ENCODE measurements at regions not wholly inside any gene's neighbourhood (a gene's known extent, or its start where the extent isn't known, plus 50 kb on each side); places are given as distances from the start of the nearest gene placed in this dataset.

GRCh38 chr13:37491661-37492060, 106.9 kb downstream of the POSTN start:
- H3K9me3 ChIP-seq (ENCODE audit: control insufficient read depth, insufficient read depth, low read length), result no peaks in the 10 kb centered on the region

DNA sequence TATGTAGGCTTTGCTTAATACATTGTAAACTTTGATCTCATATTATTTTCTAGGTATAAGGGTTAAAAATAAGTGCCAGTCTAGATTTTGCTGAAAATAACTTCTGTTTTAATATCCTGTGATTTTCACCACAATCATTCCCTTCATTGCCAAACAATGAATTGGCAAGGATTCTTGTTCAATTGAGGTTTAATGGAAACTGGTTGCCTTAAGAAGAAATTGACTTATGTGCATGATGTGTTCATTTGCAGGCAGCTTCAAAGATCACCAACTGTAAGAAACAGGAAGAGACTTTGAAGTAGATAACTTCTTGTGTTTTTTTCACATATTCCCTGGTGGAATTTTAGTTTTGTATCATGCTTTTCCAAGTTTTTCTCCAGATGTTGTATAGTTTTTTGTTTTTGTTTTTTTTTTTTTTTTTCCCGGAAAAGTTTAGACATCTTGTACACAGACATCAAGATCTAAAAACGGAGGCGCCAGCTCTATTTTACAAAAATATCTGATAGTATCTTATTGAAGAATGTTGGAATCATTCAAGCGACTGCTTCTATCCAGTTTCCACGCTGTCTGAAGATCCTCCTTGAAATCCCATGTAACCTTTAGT, 108.3 kb downstream of the POSTN start:
- no peak overlapping the region for H3K27ac ChIP-seq (ENCODE audit: low read depth, low read length)
- no peak overlapping the region for H3K4me3 ChIP-seq (ENCODE audit: low read depth, low read length)
- no peaks in the 10 kb centered on the region for H3K27me3 ChIP-seq (ENCODE audit: control insufficient read depth, insufficient read depth, low read length)
- no peaks in the 10 kb centered on the region for H3K9me3 ChIP-seq (ENCODE audit: control insufficient read depth, insufficient read depth, low read length)
- no peaks in the 10 kb centered on the region for H3K4me1 ChIP-seq (ENCODE audit: control insufficient read depth, insufficient read depth, low read length)
- WGBS (ENCODE audit: insufficient coverage), result no CpG with 5 or more reads among the region's 5 CpGs
- H3K36me3 ChIP-seq (ENCODE audit: control insufficient read depth, insufficient read depth, low read length), result no peaks in the 10 kb centered on the region
- DNase-seq (ENCODE audit: low read depth in 4 of 6, low spot score in 6 of 6), result no peak

More at GRCh38 chr13:37491661-37492060, 106.9 kb downstream of the POSTN start:
- no peak for DNase-seq (ENCODE audit: low read depth in 4 of 6, low spot score in 6 of 6)
- H3K4me3 ChIP-seq (ENCODE audit: low read depth, low read length), result no peak overlapping the region
- H3K27me3 ChIP-seq (ENCODE audit: control insufficient read depth, insufficient read depth, low read length), result no peaks in the 10 kb centered on the region
- H3K36me3 ChIP-seq (ENCODE audit: control insufficient read depth, insufficient read depth, low read length), result no peaks in the 10 kb centered on the region
- H3K27ac ChIP-seq (ENCODE audit: low read depth, low read length), result no peak overlapping the region
- H3K4me1 ChIP-seq (ENCODE audit: control insufficient read depth, insufficient read depth, low read length), result no peaks in the 10 kb centered on the region
- WGBS (ENCODE audit: insufficient coverage), result 67% methylated on average over 3 of the region's 3 CpGs

GRCh38 chr13:37488726-37489125, 109.8 kb downstream of the POSTN start:
- no peak for DNase-seq (ENCODE audit: low read depth in 4 of 6, low spot score in 6 of 6)
- Histone ChIP-seq H3K27ac (ENCODE audit: low read depth, low read length) (no peak overlapping the region), H3K4me3 (ENCODE audit: low read depth, low read length) (no peak overlapping the region), H3K27me3 (ENCODE audit: control insufficient read depth, insufficient read depth, low read length) (no peaks in the 10 kb centered on the region), H3K4me1 (ENCODE audit: control insufficient read depth, insufficient read depth, low read length) (no peaks in the 10 kb centered on the region), H3K36me3 (ENCODE audit: control insufficient read depth, insufficient read depth, low read length) (no peaks in the 10 kb centered on the region), H3K9me3 (ENCODE audit: control insufficient read depth, insufficient read depth, low read length) (no peaks in the 10 kb centered on the region)

DNA sequence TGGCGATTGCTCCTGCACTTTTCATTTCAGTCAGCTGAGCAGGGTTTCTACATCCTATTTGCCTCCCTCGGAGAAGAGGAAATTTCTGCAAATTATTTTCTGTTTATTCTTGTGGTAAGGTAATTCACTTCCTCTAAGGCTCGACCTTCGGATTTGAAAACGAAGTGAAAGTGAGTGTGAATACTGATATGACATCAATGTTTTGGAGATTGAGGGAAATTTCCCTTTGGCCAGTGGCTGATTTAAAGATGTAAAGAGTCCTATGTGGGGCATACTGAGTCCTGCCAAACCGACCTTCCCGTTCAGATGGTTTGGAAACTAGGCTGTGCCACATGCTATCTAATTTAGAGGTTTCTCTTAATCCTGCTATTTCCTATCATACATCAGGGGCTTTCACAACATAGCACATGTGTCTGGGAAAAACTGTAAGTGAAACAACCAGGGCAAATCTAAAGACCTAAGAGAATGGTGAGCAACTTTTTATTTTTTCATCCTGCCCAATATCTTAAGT, 112.3 kb downstream of the POSTN start:
- no peaks in the 10 kb centered on the region for H3K27me3 ChIP-seq (ENCODE audit: control insufficient read depth, insufficient read depth, low read length)
- H3K27ac ChIP-seq (ENCODE audit: low read depth, low read length), result no peak overlapping the region
- H3K4me3 ChIP-seq (ENCODE audit: low read depth, low read length), result no peak overlapping the region
- peak in 1 of 6 donors; percentile 45 for DNase-seq (ENCODE audit: low read depth in 4 of 6, low spot score in 6 of 6)
- WGBS (ENCODE audit: insufficient coverage), result 82% methylated on average over 3 of the region's 7 CpGs
- H3K9me3 ChIP-seq (ENCODE audit: control insufficient read depth, insufficient read depth, low read length), result no peaks in the 10 kb centered on the region
- H3K36me3 ChIP-seq (ENCODE audit: control insufficient read depth, insufficient read depth, low read length), result no peaks in the 10 kb centered on the region
- no peaks in the 10 kb centered on the region for H3K4me1 ChIP-seq (ENCODE audit: control insufficient read depth, insufficient read depth, low read length)

GRCh38 chr13:37485756-37486155, 112.8 kb downstream of the POSTN start:
- no peaks in the 10 kb centered on the region for H3K4me1 ChIP-seq (ENCODE audit: control insufficient read depth, insufficient read depth, low read length)
- H3K36me3 ChIP-seq (ENCODE audit: control insufficient read depth, insufficient read depth, low read length), result no peaks in the 10 kb centered on the region
- no peaks in the 10 kb centered on the region for H3K27me3 ChIP-seq (ENCODE audit: control insufficient read depth, insufficient read depth, low read length)
- DNase-seq (ENCODE audit: low read depth in 4 of 6, low spot score in 6 of 6), result no peak
- H3K27ac ChIP-seq (ENCODE audit: low read depth, low read length), result no peak overlapping the region
- H3K9me3 ChIP-seq (ENCODE audit: control insufficient read depth, insufficient read depth, low read length), result no peaks in the 10 kb centered on the region
- no peak overlapping the region for H3K4me3 ChIP-seq (ENCODE audit: low read depth, low read length)

DNA sequence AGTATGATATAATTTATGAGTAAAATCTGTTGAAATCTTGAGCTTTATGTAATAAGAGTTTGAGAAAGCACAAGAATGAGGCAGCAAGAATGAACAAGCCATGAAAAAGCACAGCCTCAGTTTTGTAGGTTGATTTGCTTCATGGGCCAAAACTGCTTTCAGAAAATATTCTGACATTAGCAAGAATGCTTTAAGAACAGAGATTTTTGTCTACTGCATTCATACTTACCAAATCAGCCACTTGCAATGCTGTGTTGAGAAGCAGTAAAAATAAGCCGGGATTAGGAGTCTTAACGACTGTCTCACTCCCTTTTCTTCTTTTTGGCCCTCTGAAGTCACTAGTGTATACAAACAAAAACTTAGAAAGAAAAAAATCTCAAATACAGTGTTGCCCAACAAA, 114.5 kb downstream of the POSTN start:
- Histone ChIP-seq H3K27me3 (ENCODE audit: control insufficient read depth, insufficient read depth, low read length) (no peaks in the 10 kb centered on the region), H3K27ac (ENCODE audit: low read depth, low read length) (no peak overlapping the region), H3K36me3 (ENCODE audit: control insufficient read depth, insufficient read depth, low read length) (no peaks in the 10 kb centered on the region), H3K4me1 (ENCODE audit: control insufficient read depth, insufficient read depth, low read length) (no peaks in the 10 kb centered on the region), H3K9me3 (ENCODE audit: control insufficient read depth, insufficient read depth, low read length) (no peaks in the 10 kb centered on the region), H3K4me3 (ENCODE audit: low read depth, low read length) (no peak overlapping the region)
- WGBS (ENCODE audit: insufficient coverage), result 100% methylated on average over 1 of the region's 2 CpGs
- no peak for DNase-seq (ENCODE audit: low read depth in 4 of 6, low spot score in 6 of 6)

- no peaks in the 10 kb centered on the region for H3K9me3 ChIP-seq (ENCODE audit: control insufficient read depth, insufficient read depth, low read length)
- H3K4me3 ChIP-seq (ENCODE audit: low read depth, low read length), result no peak overlapping the region
- H3K27me3 ChIP-seq (ENCODE audit: control insufficient read depth, insufficient read depth, low read length), result no peaks in the 10 kb centered on the region
- H3K27ac ChIP-seq (ENCODE audit: low read depth, low read length), result no peak overlapping the region
- no CpG with 5 or more reads among the region's 2 CpGs for WGBS (ENCODE audit: insufficient coverage)
- no peaks in the 10 kb centered on the region for H3K4me1 ChIP-seq (ENCODE audit: control insufficient read depth, insufficient read depth, low read length)
- DNase-seq (ENCODE audit: low read depth in 4 of 6, low spot score in 6 of 6), result no peak
- no peaks in the 10 kb centered on the region for H3K36me3 ChIP-seq (ENCODE audit: control insufficient read depth, insufficient read depth, low read length)
Observed at GRCh38 chr13:37482331-37482730, 116.2 kb downstream of the POSTN start.

DNA sequence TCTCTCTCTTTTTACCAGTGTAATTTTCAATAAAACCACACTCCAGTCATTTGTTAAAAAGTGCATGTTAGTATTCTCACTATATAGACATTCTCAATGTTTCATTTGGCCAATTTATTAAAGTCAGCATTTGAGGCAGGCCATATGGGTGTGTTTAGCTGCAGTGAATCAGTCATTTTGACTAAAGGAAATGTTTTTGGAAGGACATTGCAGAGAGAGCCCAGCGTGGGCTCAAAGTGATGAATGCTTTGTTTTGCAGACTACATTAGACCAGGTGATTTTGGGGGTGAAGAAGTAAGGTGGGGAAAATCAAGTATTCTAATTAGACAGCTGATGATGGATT, 116.7 kb downstream of the POSTN start:
- Histone ChIP-seq H3K9me3 (ENCODE audit: control insufficient read depth, insufficient read depth, low read length) (no peaks in the 10 kb centered on the region), H3K4me1 (ENCODE audit: control insufficient read depth, insufficient read depth, low read length) (no peaks in the 10 kb centered on the region), H3K27me3 (ENCODE audit: control insufficient read depth, insufficient read depth, low read length) (no peaks in the 10 kb centered on the region), H3K4me3 (ENCODE audit: low read depth, low read length) (no peak overlapping the region), H3K36me3 (ENCODE audit: control insufficient read depth, insufficient read depth, low read length) (no peaks in the 10 kb centered on the region), H3K27ac (ENCODE audit: low read depth, low read length) (no peak overlapping the region)
- no peak for DNase-seq (ENCODE audit: low read depth in 4 of 6, low spot score in 6 of 6)
- 86% methylated on average over 1 of the region's 1 CpG for WGBS (ENCODE audit: insufficient coverage)

GRCh38 chr13:37481011-37481884, 117.3 kb downstream of the POSTN start:
- Histone ChIP-seq H3K9me3 (ENCODE audit: control insufficient read depth, insufficient read depth, low read length) (no peaks in the 10 kb centered on the region), H3K27me3 (ENCODE audit: control insufficient read depth, insufficient read depth, low read length) (no peaks in the 10 kb centered on the region), H3K36me3 (ENCODE audit: control insufficient read depth, insufficient read depth, low read length) (no peaks in the 10 kb centered on the region), H3K27ac (ENCODE audit: low read depth, low read length) (no peak overlapping the region), H3K4me1 (ENCODE audit: control insufficient read depth, insufficient read depth, low read length) (no peaks in the 10 kb centered on the region), H3K4me3 (ENCODE audit: low read depth, low read length) (no peak overlapping the region)
- DNase-seq (ENCODE audit: low read depth in 4 of 6, low spot score in 6 of 6), result no peak
- WGBS (ENCODE audit: insufficient coverage), result 93% methylated on average over 5 of the region's 7 CpGs

- WGBS (ENCODE audit: insufficient coverage), result no CpG with 5 or more reads among the region's 1 CpG
- Histone ChIP-seq H3K4me3 (ENCODE audit: low read depth, low read length) (no peak overlapping the region), H3K27me3 (ENCODE audit: control insufficient read depth, insufficient read depth, low read length) (no peaks in the 10 kb centered on the region), H3K27ac (ENCODE audit: low read depth, low read length) (no peak overlapping the region), H3K4me1 (ENCODE audit: control insufficient read depth, insufficient read depth, low read length) (no peaks in the 10 kb centered on the region), H3K36me3 (ENCODE audit: control insufficient read depth, insufficient read depth, low read length) (no peaks in the 10 kb centered on the region), H3K9me3 (ENCODE audit: control insufficient read depth, insufficient read depth, low read length) (no peaks in the 10 kb centered on the region)
- DNase-seq (ENCODE audit: low read depth in 4 of 6, low spot score in 6 of 6), result no peak
Observed at GRCh38 chr13:37479916-37480315, 118.7 kb downstream of the POSTN start.

Measured in spinal cord (tissue), 9 donors.